Skeletal muscle tissue (tissue), 3 donors: ENCODE measurements at regions not wholly inside any gene's neighbourhood (a gene's known extent, or its start where the extent isn't known, plus 50 kb on each side); places are given as distances from the start of the nearest gene placed in this dataset.

Experiments used
- H3K27ac ChIP-seq: one replicate; pipeline ENCODE4 v1.7.0; 2013; ENCODE audit warnings: mild to moderate bottlenecking, low read depth, low read length, inconsistent platforms
- H3K27me3 ChIP-seq, 3 donors: one replicate each; pipeline ENCODE4 v1.7.0; 2013; ENCODE audit warnings: low read length in 3 of 3; ENCODE audit not compliant: control insufficient read depth in 3 of 3, insufficient read depth in 3 of 3
- H3K36me3 ChIP-seq, 3 donors: one replicate each; pipeline ENCODE4 v1.7.0; 2013; ENCODE audit warnings: low read length in 3 of 3; ENCODE audit not compliant: control insufficient read depth in 3 of 3, insufficient read depth in 3 of 3
- H3K4me1 ChIP-seq, 3 donors: one replicate each; pipeline ENCODE4 v1.7.0; 2013; ENCODE audit warnings: low read length in 3 of 3, mild to moderate bottlenecking in 3 of 3; ENCODE audit not compliant: control insufficient read depth in 3 of 3, insufficient read depth in 3 of 3
- H3K4me3 ChIP-seq, 3 donors: one replicate each; pipeline ENCODE4 v1.7.0; 2013; ENCODE audit warnings: low read length in 3 of 3
- H3K9ac ChIP-seq, 3 donors: one replicate each; pipeline ENCODE4 v1.7.0; 2013; ENCODE audit warnings: low read length in 3 of 3, mild to moderate bottlenecking in 3 of 3, moderate library complexity in 2 of 3, low read depth in 1 of 3
- H3K9me3 ChIP-seq, 3 donors: one replicate each; pipeline ENCODE4 v1.7.0; 2013; ENCODE audit warnings: low read length in 3 of 3; ENCODE audit not compliant: control insufficient read depth in 3 of 3
- donor health status: Osteomylitis.

- no peak overlapping the region for H3K4me3 ChIP-seq
- H3K27ac ChIP-seq, result no peak overlapping the region
- no peak overlapping the region for H3K9ac ChIP-seq
- no peaks in the 10 kb centered on the region for H3K36me3 ChIP-seq
- no peaks in the 10 kb centered on the region for H3K4me1 ChIP-seq
- no peaks in the 10 kb centered on the region for H3K9me3 ChIP-seq
- no peaks in the 10 kb centered on the region for H3K27me3 ChIP-seq
Measured at GRCh38 chr13:107819071-107819470, 396.3 kb downstream of the LIG4 start.

- H3K27ac ChIP-seq, result no peak overlapping the region
- H3K4me1 ChIP-seq, result no peaks in the 10 kb centered on the region
- no peaks in the 10 kb centered on the region for H3K9me3 ChIP-seq
- no peaks in the 10 kb centered on the region for H3K27me3 ChIP-seq
- H3K4me3 ChIP-seq, result no peak overlapping the region
- no peaks in the 10 kb centered on the region for H3K36me3 ChIP-seq
- H3K9ac ChIP-seq, result no peak overlapping the region
Measured at GRCh38 chr13:107817647-107818287, 397.6 kb downstream of the LIG4 start.

GRCh38 chr13:107812014-107812412 is 403.3 kb downstream of the LIG4 start:
- H3K9me3 ChIP-seq, result no peaks in the 10 kb centered on the region

GRCh38 chr13:107811233-107812013 is 403.9 kb downstream of the LIG4 start:
- Histone ChIP-seq H3K9me3 (no peaks in the 10 kb centered on the region), H3K27me3 (no peaks in the 10 kb centered on the region), H3K27ac (no peak overlapping the region), H3K9ac (no peak overlapping the region), H3K36me3 (no peaks in the 10 kb centered on the region), H3K4me1 (no peaks in the 10 kb centered on the region), H3K4me3 (no peak overlapping the region)

More at GRCh38 chr13:107812014-107812412, 403.3 kb downstream of the LIG4 start:
- no peaks in the 10 kb centered on the region for H3K36me3 ChIP-seq
- no peak overlapping the region for H3K4me3 ChIP-seq
- no peak overlapping the region for H3K9ac ChIP-seq
- no peaks in the 10 kb centered on the region for H3K27me3 ChIP-seq
- H3K4me1 ChIP-seq, result no peaks in the 10 kb centered on the region
- no peak overlapping the region for H3K27ac ChIP-seq

- no peak overlapping the region for H3K9ac ChIP-seq
- H3K4me3 ChIP-seq, result no peak overlapping the region
- H3K4me1 ChIP-seq, result no peaks in the 10 kb centered on the region
- H3K36me3 ChIP-seq, result no peaks in the 10 kb centered on the region
- H3K27ac ChIP-seq, result no peak overlapping the region
- H3K9me3 ChIP-seq, result no peaks in the 10 kb centered on the region
- no peaks in the 10 kb centered on the region for H3K27me3 ChIP-seq
Measured at GRCh38 chr13:107809125-107809524, 406.2 kb downstream of the LIG4 start.

- H3K36me3 ChIP-seq, result no peaks in the 10 kb centered on the region
- H3K27ac ChIP-seq, result no peak overlapping the region
- H3K9ac ChIP-seq, result no peak overlapping the region
- H3K4me1 ChIP-seq, result no peaks in the 10 kb centered on the region
- no peak overlapping the region for H3K4me3 ChIP-seq
- no peaks in the 10 kb centered on the region for H3K9me3 ChIP-seq
- no peaks in the 10 kb centered on the region for H3K27me3 ChIP-seq
Measured at GRCh38 chr13:107808389-107808788, 406.9 kb downstream of the LIG4 start.

GRCh38 chr13:107807306-107808073 is 407.8 kb downstream of the LIG4 start:
- no peaks in the 10 kb centered on the region for H3K27me3 ChIP-seq
- H3K27ac ChIP-seq, result no peak overlapping the region
- no peak overlapping the region for H3K4me3 ChIP-seq
- no peaks in the 10 kb centered on the region for H3K4me1 ChIP-seq
- H3K9me3 ChIP-seq, result no peaks in the 10 kb centered on the region
- H3K36me3 ChIP-seq, result no peaks in the 10 kb centered on the region
- H3K9ac ChIP-seq, result no peak overlapping the region

GRCh38 chr13:107806726-107807125 is 408.6 kb downstream of the LIG4 start:
- H3K9me3 ChIP-seq, result no peaks in the 10 kb centered on the region
- no peak overlapping the region for H3K4me3 ChIP-seq
- no peaks in the 10 kb centered on the region for H3K27me3 ChIP-seq
- H3K36me3 ChIP-seq, result no peaks in the 10 kb centered on the region
- no peaks in the 10 kb centered on the region for H3K4me1 ChIP-seq
- H3K9ac ChIP-seq, result no peak overlapping the region
- no peak overlapping the region for H3K27ac ChIP-seq

GRCh38 chr13:107803822-107804495 is 411.4 kb downstream of the LIG4 start:
- no peak overlapping the region for H3K9ac ChIP-seq
- H3K9me3 ChIP-seq, result no peaks in the 10 kb centered on the region
- no peaks in the 10 kb centered on the region for H3K36me3 ChIP-seq
- no peak overlapping the region for H3K27ac ChIP-seq
- H3K4me1 ChIP-seq, result no peaks in the 10 kb centered on the region
- no peak overlapping the region for H3K4me3 ChIP-seq
- no peaks in the 10 kb centered on the region for H3K27me3 ChIP-seq
